Stomach (tissue), 8 donors: ENCODE measurements at regions not wholly inside any gene's neighbourhood (a gene's known extent, or its start where the extent isn't known, plus 50 kb on each side); places are given as distances from the start of the nearest gene placed in this dataset.

Experiments
- DNase-seq, 2 donors: peaks; one replicate each; pipeline versions ENCODE4 v3.0.0 to v3.0.0-alpha.2; 2013 to 2019
- H3K27ac ChIP-seq, 5 donors: fragments of 200-600 bp in 4 of 5; sonication (generic) in 4 of 5; one replicate each; pipeline ENCODE4 v1.5.1; 2013 to 2019; ENCODE audit warnings: mild to moderate bottlenecking in 1 of 5, moderate library complexity in 1 of 5
- H3K27me3 ChIP-seq, 3 donors: fragments of 200-600 bp; sonication (generic); one replicate each; pipeline ENCODE4 v1.5.1; 2017 to 2019; ENCODE audit warnings: mixed run types in 1 of 3
- H3K36me3 ChIP-seq, 4 donors: fragments of 200-600 bp; sonication (generic); 1 replicate in 3 of 4; 2 replicates in 1 of 4; pipeline ENCODE4 v1.5.1; 2016 to 2019
- H3K4me1 ChIP-seq, 4 donors: fragments of 200-600 bp; sonication (generic); one replicate each; pipeline ENCODE4 v1.5.1; 2016 to 2019
- H3K4me3 ChIP-seq, 4 donors: fragments of 200-600 bp; sonication (generic) in 3 of 4; one replicate each; pipeline ENCODE4 v1.5.1; 2016 to 2019; ENCODE audit warnings: mild to moderate bottlenecking in 1 of 4
- H3K9me3 ChIP-seq, 4 donors: fragments of 200-600 bp; sonication (generic); one replicate each; pipeline ENCODE4 v1.5.1; 2016 to 2019
- EP300 ChIP-seq: sonication (generic); formaldehyde crosslinking; IDR thresholded peaks from one replicate; pipeline ENCODE4 v1.6.1; 2017; ENCODE audit warnings: antibody characterized with exemption
- POLR2A ChIP-seq, 4 donors: fragments of 450-650 bp; IDR thresholded peaks; one replicate each; pipeline ENCODE4 v1.6.1; 2016; ENCODE audit warnings: antibody characterized with exemption in 4 of 4, control low read depth in 2 of 4, mild to moderate bottlenecking in 1 of 4, moderate library complexity in 1 of 4
- POLR2AphosphoS5 ChIP-seq, 3 donors: sonication (generic); formaldehyde crosslinking; IDR thresholded peaks; one replicate each; pipeline ENCODE4 v1.6.1; 2016; ENCODE audit warnings: antibody characterized with exemption in 3 of 3
- WGBS, 5 donors: extraction: QIAGEN DNeasy Blood & Tissue Kit in 3 of 5; methylation state at CpG; one replicate each; pipeline versions ENCODE4 v1.1.5 to v1.1.7; 2013 to 2018; 5-methylcytosine and 5-hydroxymethylcytosine counted together
- intact Hi-C: fragments of 100-400 bp; cut with DNase I; formaldehyde crosslinking; loops from one replicate; pipeline ENCODE4 v1.15.1; 2023; ENCODE audit warnings: low total_unique reads
- TF ChIP-seq, protein P1 (sequence below), 7 experiments: fragments of 450-650 bp in 4 of 7; fragments of 200-600 bp in 3 of 7; sonication (generic) in 3 of 7; IDR thresholded peaks; one replicate each; pipeline ENCODE4 v1.5.1; 2016 to 2019; ENCODE audit warnings: antibody characterized with exemption in 7 of 7, control low read depth in 2 of 7, mild to moderate bottlenecking in 1 of 7
- donor health status: healthy with polysubstance abuse.
- donor health status: Bipolar disorder and iron deficiency.
- donor health status: healthy.

DNA sequence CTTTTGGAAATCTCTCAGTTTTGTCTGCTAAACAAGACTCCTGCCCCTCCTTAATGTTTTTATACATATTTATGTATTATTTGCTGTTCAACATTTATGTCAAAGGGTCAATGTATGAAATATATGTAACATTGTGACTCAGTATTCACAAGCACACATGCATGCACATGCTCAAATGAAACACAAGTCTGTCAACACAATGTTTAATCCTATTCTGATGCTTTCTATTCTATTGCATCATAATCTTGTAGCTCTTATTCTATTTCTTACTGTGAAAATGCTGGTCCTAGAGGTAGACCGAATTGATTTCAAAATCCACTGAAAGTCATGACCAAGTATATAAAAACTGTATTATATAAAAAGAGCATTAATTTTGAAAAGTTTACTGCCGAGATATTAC, 1463.3 kb downstream of the C4orf33 start:
- no peak for DNase-seq
- Histone ChIP-seq H3K4me1 (peaks cover 0 to 10% (median 7%) of the 10 kb centered on the region in 4 donors), H3K36me3 (no peaks in the 10 kb centered on the region), H3K9me3 (no peaks in the 10 kb centered on the region), H3K27ac (no peak overlapping the region), H3K4me3 (no peak overlapping the region), H3K27me3 (no peaks in the 10 kb centered on the region)
- WGBS, 5 donors: 45 to 79% (median 47%) methylated on average over 2 of the region's 2 CpGs
- TF ChIP-seq, protein P1, sequence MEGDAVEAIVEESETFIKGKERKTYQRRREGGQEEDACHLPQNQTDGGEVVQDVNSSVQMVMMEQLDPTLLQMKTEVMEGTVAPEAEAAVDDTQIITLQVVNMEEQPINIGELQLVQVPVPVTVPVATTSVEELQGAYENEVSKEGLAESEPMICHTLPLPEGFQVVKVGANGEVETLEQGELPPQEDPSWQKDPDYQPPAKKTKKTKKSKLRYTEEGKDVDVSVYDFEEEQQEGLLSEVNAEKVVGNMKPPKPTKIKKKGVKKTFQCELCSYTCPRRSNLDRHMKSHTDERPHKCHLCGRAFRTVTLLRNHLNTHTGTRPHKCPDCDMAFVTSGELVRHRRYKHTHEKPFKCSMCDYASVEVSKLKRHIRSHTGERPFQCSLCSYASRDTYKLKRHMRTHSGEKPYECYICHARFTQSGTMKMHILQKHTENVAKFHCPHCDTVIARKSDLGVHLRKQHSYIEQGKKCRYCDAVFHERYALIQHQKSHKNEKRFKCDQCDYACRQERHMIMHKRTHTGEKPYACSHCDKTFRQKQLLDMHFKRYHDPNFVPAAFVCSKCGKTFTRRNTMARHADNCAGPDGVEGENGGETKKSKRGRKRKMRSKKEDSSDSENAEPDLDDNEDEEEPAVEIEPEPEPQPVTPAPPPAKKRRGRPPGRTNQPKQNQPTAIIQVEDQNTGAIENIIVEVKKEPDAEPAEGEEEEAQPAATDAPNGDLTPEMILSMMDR (IDR thresholded peaks at IDR 0.05): no peak
- TF ChIP-seq EP300 (no peak), POLR2A (IDR thresholded peaks at IDR 0.05) (no peak), POLR2AphosphoS5 (IDR thresholded peaks at IDR 0.05) (no peak)
- intact Hi-C loops: no loop called here

DNA sequence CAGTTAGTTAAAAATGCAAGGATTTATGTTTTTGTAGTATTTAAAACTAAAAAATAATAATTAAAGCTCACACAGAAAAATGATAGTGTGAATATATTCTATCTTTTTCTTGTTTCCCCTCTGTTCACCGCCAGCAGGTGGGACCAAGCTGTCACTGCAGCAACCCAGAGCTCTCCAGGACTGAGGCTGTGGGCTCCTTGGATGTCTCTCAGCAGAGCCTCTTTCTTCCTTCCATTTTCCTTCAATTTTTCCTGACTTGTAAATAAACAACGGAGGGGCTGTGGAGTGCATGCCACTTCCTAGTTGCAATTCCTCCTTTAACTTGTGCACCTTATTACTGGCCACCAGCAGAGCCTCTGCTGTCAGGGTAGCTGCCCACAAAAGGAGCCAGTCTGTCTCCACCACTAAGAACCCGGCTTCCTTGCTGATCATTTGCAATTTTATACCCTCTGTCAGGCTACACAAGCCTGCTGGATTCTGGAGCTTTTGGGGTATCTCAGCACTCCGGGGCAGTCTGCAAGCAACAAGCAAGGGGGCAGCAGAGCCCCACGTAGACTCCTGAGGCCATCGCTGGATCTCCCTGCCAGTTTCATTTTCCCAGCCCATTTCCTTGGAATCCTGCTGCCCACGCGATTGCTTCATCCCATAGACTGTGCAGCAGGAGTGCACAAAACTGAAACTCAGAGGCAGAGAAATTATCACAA, 1467.4 kb downstream of the C4orf33 start:
- Histone ChIP-seq H3K36me3 (no peaks in the 10 kb centered on the region), H3K9me3 (peaks cover 0 to 2% (median 0%) of the 10 kb centered on the region in 4 donors), H3K4me1 (peaks cover 0 to 10% (median 7%) of the 10 kb centered on the region in 4 donors), H3K27ac (no peak overlapping the region), H3K27me3 (no peaks in the 10 kb centered on the region), H3K4me3 (peak overlapping the region; percentile 28 to 42 (median 29))
- peak; percentile 30 to 79 for DNase-seq
- intact Hi-C loops: no loop called here
- WGBS, 5 donors: 14 to 22% (median 18%) methylated on average over 8 of the region's 8 CpGs
- no peak for TF ChIP-seq EP300
- TF ChIP-seq, protein P1 (IDR thresholded peaks at IDR 0.05): peak in 3 of 7 experiments; percentile 14 to 19 (median 18)
- TF ChIP-seq POLR2AphosphoS5 (IDR thresholded peaks at IDR 0.05): no peak
- no peak for TF ChIP-seq POLR2A (IDR thresholded peaks at IDR 0.05)

DNA sequence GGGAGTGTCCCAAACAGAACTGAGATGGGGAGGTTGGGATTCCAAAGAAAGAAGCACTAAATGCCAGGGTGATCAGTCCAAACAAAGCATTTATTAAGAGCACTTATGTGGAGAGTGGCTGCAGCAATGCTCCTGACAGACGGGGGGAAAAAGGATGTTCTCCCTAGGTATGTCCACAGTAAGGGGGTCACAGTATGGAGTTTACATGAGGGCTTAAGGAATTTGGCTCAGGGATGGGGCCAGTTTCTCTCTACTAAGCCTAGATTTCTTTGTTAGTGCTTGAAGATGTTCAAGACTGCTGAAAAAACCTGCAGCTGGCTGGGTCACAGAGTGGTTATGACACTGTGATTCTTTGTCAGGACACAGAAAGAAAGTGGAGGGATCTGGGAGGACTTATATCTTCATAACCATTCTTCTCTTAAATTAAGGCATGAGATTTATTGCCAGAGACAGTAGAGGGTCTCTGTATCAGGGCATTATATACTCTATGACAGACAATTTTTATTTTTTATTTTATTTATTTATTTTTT, 1468.0 kb downstream of the C4orf33 start:
- 21 to 33% (median 22%) methylated on average over 1 of the region's 1 CpG for WGBS, 5 donors

DNA sequence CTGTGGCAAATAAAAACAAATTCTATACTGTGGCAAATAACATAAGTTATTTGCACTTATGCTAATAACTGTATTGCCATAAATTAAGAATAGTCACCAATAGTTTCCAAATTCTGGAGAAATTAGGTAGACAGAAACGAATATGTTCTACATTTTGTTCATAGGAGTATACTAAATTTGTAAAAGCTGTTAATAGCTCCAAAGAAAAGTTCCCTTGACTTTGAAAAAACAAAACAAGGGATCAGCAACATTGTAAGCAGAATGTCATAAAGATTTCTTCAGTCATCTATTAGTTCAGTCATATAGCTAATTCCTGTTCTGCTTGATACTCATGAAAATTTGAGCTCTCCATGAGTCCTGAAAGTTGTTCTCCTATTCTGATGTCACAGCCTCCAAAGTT, 1472.8 kb downstream of the C4orf33 start:
- Histone ChIP-seq H3K4me1 (peaks cover 0 to 4% (median 3%) of the 10 kb centered on the region in 4 donors), H3K27ac (no peak overlapping the region), H3K4me3 (no peak overlapping the region), H3K9me3 (peaks cover 0 to 10% (median 4%) of the 10 kb centered on the region in 4 donors), H3K27me3 (no peaks in the 10 kb centered on the region), H3K36me3 (no peaks in the 10 kb centered on the region)
- TF ChIP-seq POLR2A (IDR thresholded peaks at IDR 0.05) (no peak), EP300 (no peak), POLR2AphosphoS5 (IDR thresholded peaks at IDR 0.05) (no peak)
- TF ChIP-seq, protein P1 (IDR thresholded peaks at IDR 0.05): no peak
- intact Hi-C loops: no loop called here
- no peak for DNase-seq
- WGBS, 5 donors: 76 to 89% (median 83%) methylated on average over 1 of the region's 1 CpG

More for the DNA sequence above, 1468.0 kb downstream of the C4orf33 start:
- DNase-seq: no peak
- intact Hi-C loops: no loop called here
- Histone ChIP-seq H3K4me3 (peak overlapping the region; percentile 28 to 42 (median 29)), H3K27me3 (no peaks in the 10 kb centered on the region), H3K9me3 (peaks cover 0 to 8% (median 2%) of the 10 kb centered on the region in 4 donors), H3K36me3 (no peaks in the 10 kb centered on the region), H3K27ac (no peak overlapping the region), H3K4me1 (peaks cover 0 to 10% (median 7%) of the 10 kb centered on the region in 4 donors)
- TF ChIP-seq, protein P1 (IDR thresholded peaks at IDR 0.05): no peak
